Activated naive CD8-positive, alpha-beta T cell treated with anti-CD3 and anti-CD28 coated beads, Interleukin-2, amount 50 U/mL, for 16 hours (primary cell): ENCODE measurements at regions not wholly inside any gene's neighbourhood (a gene's known extent, or its start where the extent isn't known, plus 50 kb on each side); places are given as distances from the start of the nearest gene placed in this dataset.

Experiments used
- DNase-seq: peaks from one replicate; pipeline ENCODE4 v3.0.0-alpha.2; 2020; ENCODE audit warnings: low read depth, low spot score

DNA sequence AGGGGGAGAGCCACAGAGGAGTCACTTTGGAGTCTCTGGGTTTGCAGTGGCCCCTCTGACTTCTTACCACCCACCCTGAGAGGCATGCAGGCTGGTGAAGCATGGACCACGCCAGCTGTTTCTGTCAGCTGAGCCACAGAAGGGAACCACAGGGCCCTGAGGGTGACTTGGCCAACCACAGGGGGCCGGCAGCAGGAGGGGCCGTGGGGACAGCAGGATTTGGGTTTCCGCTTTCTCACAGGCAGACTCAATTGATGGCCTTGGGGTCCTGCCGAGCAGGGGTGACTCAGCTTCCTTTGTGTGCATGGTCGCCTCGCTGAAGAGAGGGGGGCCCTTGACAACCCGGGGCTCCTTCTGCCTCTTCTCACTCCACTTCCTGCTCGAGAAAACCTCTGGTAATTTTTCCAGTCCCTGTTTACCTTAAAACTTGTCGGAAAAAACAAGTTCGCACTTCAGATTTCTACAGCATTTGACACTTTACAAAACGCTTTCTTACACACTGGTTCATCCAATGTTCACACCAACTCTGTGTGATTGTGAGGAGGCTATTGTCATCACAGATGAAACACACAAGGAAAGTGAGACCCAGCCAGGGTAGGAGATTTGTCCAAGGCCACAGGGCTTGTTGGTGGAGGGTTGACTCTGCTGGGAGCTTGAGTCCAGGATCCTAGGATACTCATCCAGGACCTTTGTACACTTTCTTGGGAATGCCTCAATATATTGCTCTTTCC, 311.2 kb downstream of the LPIN1 start:
- no peak for DNase-seq

DNA sequence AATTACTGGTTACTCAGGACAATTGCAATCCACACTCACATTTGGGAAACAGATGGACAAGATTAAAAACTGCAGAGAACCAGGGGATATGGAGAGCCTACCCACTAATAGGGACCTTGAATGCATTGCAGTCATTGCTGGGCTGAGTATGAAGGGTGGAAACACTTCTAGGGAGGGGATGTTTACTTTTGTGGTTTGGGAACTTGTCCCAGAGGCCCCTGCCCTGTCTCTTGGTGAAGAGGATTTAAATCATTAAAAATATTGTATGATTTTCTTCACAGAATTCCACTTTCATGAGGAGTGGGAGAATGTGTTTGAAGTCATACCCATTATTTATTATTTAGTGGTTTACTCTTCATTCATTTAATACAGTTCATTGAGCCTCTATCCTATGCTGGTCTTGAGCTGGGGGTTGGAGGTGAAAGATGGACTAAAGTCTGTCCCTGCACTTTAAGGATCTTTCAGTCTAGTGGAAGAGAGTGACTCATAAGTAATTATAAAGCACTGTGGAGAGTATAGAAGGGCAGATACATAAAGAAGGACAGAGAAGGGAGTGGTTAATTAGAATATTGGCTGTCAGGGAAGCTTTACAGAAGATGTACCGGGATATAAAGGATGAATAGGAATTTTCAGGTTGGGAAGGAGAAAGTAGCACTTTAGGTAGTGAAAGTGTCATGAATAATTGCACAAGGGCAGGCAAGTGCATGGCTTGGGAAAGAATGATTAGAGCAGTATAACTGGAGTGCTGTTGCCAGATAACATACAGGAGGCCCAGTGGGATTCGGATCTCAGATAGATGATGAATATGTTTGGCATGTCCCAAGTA, 313.4 kb downstream of the LPIN1 start:
- no peak for DNase-seq

DNA sequence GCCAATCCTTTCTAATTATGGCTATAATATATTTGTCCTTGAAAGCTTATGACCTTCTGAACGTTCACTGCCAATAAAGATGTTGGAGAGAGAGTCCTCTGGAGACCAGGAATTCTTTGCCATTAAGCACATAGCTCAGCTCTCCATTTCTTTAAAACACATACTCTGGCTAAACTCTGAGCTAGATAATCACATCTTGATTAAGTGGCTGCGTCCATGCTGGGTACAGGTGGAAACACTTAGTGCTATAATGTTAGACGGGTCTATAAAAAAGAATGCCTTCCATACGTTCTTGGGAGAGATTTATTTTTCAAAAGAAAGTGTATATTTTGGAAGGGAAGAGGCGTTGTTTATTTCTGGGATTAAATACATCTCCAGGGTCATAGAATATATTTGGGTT, 314.5 kb downstream of the LPIN1 start:
- DNase-seq, result no peak

DNA sequence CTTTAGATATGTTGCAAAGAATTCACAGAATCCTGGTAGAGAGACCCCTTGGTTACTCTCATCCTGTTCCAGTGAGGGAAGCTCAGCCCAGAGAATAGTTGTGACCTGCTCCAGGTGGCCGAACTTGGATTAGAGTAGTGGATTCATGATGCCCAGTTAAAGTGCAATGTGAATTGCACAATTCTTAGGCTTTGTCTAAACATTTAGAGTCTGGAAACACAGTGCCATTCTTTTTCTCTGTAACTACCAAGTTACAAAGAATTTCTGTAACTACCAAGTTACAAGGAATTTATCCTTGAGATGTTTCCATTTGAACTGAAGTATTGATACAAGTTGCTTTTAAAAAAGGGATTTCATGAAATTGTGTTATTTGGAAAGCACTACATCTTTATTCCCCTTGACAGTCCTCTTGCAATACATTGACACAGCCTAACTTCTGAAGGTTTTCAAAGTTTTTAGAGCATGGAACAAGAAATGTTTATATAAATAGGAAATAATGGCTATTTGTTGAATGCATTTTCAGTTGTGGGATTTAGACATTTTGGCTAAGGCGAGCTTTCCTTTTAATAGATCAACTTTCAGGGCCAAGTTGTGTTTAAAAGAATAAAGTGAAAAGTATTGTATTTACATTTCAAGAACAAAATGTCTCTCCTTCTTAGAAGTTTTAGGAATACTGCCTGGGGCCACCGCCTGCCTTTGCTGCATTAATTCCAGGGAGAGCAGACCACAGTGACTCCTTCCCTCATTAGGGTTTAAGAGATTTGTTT, 315.0 kb downstream of the LPIN1 start:
- no peak for DNase-seq

DNA sequence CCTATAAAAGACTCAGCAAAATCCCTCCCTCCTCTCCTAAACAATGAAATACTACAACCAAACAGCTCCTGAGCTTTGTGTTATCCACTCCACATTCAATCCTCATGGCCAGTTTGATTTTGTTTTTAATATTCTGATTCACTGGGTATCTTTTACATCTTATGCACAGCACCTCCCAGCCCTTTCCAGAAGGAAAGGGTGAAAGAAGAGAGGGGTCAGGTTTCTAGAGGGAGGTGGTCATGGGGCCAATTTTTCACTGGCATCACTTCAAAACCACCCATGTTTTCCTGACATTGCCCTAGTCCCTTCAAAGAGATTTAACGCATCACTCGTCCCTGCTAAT, 315.6 kb downstream of the LPIN1 start:
- DNase-seq, result no peak

DNA sequence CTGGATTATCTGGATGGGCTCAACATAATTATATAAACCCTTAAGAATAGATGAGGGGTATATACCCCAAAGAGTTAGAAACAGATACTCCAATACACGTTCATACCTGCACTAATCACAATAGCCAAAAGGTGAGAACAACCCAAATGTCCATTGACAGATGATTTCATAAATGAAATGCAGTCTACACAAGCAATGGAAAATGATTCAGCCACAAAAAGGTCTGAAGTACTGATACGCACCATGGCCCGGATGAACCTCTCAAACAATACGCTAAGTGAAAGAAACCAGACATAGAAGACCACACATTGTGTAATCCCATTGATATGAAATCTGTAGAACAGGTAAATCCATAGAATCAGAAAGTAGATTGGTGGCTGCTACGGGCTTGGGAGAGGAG, 316.8 kb downstream of the LPIN1 start:
- no peak for DNase-seq

DNA sequence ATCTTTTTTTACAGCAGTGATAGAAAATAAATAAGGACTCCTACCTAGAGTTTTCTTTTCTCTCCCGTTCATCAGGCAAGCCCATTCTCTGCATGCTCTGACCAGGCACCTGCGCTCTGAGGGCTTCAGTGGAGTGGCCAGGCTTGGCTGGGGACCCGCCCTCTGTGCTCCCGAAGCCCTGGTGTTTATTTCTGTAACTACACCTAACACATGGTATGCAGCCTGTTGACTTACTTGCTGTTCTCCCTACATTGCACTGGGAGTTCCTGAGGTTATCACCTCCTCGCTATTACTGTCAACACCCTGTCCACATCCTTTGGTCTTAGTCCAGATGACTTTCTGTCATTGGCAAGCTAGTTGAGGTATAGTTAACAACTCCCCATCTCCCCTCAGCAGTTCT, 317.7 kb downstream of the LPIN1 start:
- no peak for DNase-seq

DNA sequence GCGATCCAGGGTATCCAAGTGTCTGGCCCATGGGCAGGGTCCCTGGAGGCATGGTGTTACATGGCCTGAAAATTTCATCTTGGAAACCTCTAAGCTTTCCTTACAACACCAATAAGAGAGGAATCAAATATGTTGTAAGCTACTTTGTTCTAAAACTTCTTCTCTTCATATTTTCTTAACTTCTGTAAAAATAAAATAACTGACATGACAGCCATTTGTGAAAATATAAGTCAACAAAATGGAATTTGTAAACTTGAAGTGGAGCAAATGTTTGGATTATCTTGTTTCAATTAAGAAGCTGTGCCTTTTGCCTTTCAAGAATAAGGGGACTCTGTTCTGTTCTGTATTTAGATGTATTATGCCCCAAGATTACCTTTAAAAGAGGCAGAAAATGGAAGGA, 319.7 kb downstream of the LPIN1 start:
- no peak for DNase-seq

DNA sequence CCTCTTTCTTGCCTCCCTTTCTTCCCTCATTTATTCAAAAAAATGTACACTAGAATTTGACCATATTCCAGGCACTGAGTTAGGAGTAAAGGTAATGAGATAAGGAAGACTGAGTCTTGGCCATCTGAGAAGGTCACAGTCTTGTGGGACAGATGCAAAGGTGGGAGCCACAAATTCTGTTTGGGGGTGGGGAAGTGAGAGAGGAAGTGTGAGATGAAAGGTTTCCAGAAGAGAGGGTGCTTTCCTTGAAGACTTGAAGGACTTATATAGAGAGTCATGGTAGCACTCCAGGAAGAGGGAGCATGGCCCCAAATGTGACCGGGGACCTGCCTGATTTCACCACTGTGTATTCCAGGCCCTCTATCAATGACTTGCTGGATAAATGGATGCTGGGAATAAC, 320.6 kb downstream of the LPIN1 start:
- no peak for DNase-seq

DNA sequence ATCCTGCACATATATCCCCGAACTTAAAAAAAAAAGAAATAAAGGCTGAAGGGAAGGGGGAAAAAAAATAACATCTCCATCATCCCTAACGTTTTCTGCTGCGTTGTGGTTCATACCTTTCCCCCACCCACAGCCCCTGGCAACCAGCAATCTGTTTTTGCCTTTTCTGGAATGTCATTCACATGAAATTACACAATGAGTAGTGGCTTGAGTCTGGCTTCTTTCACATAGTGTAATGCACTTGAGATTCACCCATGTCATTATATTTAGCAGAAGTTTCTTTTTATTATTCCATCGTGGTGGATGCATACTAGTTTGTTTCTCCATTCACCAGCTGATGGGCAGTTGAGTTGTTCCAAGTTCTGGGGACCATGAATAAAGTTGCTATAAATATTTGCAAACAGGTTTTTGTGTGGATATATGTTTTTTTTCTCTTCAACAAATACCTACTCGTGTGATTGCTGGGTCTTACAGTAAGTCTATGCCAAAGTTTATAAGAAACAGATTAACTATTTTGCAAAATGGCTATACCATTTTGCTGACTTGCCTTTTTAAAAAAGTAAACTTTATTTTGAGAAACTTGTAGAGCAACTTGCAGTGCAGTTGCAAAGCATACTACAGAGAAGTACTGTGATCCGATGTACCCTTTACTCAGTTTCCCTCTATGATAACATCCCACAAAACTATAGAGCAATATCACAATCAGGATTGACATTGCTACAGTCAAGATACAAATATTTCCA, 322.5 kb downstream of the LPIN1 start:
- DNase-seq, result no peak

DNA sequence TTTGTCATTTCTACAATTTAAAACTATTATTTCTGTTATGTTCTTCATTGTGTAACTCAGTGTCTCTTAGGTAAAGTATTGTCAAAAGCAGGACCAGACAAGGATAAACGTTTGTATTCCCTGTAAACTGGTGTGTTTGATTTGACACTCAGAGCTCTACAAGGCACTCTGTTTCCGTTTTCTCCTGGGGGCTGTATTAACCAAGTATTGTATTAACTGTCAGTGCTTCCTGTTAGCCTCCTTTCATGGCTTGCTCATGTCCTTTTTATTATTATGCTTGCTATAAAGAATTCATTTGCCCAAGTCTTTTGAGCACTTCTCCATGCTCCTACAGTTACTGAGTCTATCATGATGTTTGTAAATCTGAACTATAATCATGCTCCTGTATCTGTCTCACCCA, 323.7 kb downstream of the LPIN1 start:
- no peak for DNase-seq

DNA sequence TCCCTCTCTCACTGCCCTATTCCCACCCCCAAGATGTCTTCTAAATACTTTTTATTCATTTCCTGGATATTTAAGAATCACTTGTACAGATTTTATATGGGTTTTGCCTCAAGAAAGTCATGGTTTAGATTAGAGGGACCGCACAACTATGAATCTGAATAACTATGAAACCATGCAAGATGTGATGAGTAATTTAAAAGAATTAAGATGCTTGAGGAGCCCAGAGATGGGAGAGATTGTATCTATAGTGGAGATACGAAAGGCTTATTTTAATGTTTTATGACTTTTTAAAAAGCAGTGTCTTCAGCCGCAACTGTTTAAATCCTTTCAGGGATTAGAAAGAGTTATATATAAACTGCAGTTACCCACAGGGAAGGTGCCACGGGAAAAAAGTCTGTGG, 324.1 kb downstream of the LPIN1 start:
- DNase-seq, result no peak

DNA sequence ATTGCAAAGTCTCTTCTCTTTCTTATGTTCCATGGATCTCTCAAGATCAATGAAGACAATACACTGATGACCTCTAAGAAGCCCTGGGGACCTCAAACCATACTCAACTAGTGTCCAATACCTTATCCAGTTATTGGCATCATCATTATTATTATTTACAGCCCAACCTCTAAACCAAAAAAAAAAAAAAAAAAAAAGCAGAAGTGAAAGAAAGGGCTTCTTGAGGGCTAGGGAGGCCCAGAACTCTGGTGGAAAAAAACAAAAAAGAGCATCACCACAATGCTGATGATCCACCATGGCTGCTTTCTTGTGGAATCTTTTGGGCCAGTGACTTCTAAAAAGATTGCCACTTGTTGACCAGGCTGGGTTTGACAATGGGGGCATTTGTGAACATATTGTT, 324.9 kb downstream of the LPIN1 start:
- no peak for DNase-seq

DNA sequence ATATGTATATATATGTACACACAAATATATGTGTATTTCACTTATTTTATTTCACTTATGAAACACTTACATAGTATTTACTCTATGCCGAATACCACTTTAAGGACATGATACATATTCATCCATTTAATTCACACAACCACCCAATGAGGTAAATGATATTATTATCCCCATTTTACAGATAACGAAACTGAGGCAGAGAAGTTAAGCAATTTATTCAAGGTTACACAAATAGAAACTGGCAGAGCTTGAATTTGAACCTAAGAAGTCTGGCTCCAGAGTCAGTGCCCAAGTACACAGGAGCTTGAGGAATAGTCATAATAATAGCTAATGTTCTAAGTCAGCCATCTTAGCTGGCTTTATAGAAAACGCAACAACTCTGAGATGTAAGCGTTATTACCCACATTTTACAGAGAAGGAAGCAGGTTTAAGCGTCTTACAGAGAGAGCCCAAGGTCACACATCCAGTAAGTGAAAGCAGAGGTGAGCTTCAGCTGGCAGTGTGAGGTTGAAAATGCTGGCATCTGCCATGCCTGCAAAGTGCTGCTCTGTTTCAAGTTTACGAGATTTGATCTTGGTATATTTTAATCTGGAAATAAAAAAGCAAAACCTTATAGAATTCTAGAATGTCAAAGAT, 326.9 kb downstream of the LPIN1 start:
- no peak for DNase-seq

DNA sequence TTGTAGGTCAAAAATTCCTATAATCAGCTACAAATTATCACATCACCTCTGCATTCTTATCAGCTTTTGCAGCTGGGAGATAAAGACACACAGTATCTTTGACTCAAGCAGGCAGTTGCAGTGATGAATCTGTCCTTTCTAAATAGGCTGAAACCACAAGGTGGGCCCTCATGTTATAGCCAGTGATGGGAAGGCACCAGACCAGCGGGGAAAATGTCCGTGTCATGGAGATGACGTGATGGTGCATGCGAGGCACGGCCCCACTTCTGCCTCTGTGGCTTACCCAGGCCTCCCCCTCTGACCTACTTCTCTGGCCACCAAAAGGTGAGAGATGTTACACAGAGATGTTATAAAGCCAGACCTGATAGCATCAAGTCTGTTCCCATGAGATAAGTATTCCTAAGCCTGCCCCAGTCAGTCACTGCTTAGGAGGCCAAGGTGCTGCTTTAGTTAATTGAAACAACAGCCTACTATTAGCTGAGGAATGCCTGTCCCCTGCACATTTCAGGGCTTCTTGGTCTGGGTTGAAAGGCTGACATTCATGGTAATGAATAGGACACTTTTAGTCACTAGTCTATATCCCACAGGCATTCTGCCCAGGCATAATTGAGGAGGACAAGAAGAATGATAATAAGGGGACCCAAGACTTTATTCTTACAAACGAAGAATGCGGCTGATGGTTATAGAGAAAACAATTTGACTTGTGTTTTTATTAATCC, 327.9 kb downstream of the LPIN1 start:
- no peak for DNase-seq

DNA sequence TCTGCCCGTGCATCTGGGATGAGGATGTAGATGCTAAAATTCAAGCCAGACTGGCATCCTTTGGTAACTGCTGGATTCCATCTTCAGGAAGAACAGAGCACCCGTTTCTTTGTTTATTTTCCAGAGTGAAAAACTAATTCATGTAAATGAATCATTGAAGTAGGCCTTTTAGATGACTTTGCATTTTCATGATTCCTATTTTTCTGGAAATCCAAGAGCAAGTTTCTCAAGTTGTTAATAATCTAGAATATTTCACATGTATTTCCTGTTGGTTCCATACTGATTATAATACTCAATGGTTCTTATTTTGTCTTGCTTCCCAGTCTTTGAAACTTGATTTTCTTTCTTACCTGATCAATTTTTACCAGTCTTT, 328.4 kb downstream of the LPIN1 start:
- no peak for DNase-seq

DNA sequence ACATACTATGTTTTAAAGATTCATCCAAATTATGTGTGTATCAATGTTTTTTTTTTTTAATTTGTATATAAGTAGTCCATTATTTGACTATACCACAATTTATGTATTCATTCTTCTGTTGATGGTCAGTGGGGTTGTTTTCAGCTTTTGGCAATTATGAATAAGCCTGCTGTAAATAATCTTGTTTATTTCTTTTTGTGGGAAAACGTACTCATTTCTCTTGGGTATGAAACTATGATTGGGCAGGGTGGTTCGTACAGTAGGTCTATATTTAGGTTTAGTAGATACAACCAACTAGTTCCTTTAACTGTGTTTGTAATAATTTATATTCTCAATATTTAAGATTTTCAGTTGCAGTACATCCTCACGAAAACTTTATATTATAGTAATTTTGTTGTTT, 329.2 kb downstream of the LPIN1 start:
- no peak for DNase-seq

DNA sequence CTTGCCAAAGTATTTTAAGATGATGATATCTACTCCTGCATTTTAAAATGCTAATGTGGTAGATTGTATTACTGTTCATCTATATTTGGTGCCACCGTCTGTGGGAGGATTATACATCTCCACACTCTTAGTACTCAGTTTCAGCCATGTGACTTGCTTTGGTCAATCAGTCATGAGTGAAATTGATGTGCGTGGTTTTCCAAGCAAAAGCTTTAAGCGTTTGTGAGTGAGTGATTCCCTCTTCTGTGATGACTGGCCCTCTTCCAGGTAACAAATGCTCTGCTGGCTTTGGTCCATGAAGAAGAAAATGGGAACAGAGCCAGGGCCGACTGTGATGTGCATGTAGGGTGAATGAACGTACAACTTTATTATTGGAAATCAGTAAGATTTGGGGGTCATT, 330.4 kb downstream of the LPIN1 start:
- no peak for DNase-seq

DNA sequence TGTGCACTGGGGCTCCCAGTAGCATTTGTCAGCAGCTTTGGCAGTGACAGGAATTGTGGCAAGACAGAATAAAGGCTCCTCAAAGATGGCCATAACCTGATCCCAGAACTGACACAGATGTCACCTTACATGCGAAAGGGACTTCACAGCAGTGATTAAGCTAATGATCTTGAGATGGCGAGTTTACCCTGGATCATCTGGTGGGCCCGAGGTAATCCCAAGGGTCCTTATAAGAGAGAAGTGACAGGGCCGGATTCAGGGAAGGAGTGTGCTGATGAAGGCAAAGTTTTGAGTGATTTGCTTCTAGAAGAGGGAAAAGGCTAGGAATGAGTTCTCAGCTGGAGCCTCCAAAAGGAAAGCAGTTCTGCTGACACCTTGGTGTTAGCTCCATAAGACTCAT, 333.9 kb downstream of the LPIN1 start:
- no peak for DNase-seq

DNA sequence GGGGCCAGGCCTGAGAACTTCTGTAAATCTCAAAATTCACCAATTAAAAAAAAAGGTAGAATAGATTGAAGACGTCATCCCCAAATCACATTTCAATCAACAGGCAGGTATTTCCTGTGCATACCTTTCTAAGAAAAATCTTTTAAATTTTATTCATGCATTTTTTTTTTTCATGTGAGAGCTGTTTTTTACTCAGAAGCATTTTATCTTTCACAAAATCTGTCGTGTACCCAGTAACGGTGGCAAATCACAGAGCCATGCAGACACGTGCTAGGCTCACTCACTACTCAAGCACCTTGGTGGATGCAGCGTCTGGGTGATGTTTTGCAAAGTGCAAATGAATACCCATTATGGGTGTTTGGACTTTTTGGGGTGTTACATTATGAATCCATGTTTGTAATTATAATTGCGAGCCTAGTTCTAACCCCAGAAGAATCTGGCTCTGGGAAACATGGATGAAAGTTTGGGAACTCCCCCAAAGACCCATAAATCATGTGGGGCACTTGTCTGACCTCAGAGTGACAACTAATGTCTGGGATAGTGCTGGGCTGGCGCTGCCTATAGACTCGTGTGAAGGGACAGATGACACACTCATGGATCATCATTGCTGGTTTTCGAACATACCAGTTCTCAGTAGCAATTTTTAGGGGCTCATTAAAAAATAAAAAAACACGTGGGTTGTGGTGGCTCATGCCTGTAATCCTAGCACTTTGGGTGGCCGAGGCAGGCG, 335.2 kb downstream of the LPIN1 start:
- DNase-seq, result no peak
